GM13976 (cell line): ENCODE measurements at regions not wholly inside any gene's neighbourhood (a gene's known extent, or its start where the extent isn't known, plus 50 kb on each side); places are given as distances from the start of the nearest gene placed in this dataset.

Experiments
- DNase-seq: peaks from one replicate; pipeline ENCODE4 v3.0.0; 2012; ENCODE audit warnings: low spot score
- CTCF ChIP-seq: IDR thresholded peaks from 2 replicates; pipeline ENCODE4 v1.5.1; 2012; ENCODE audit warnings: borderline replicate concordance, mild to moderate bottlenecking; ENCODE audit not compliant: insufficient read depth; ENCODE audit errors: extremely low read depth, missing control alignments, control extremely low read depth
- in situ Hi-C: fragments of 300-500 bp; cut with MboI; formaldehyde crosslinking; loops from one replicate; pipeline ENCODE4 v1.12.0; 2022; ENCODE audit warnings: low sequenced_read_pairs, mixed read lengths, inconsistent platforms; ENCODE audit not compliant: unreplicated experiment

DNA sequence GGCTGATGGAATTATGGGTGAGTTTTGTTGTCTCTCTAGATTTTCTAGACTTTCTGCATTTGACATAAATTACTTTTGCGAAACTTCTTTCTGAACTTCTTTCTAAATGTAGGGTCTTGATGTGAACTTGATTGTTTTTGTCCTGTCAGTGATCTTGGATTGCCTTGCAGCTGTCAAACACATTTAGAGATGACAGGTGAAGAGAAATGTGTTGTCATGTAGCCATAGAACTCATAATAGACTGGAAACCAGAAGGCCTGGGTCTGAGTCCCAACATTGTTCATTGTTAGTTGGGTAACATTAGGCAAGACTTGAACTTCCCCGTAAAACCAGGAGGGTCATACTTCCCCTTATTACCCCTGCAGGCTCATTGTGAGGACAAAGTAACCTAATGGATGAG, 109.0 kb downstream of the LRIG3 start:
- no peak for TF ChIP-seq CTCF
- no peak for DNase-seq
- in situ Hi-C loops: no loop called here

- no peak for DNase-seq
- TF ChIP-seq CTCF: no peak
- in situ Hi-C loops: no loop called here
Measured at GRCh38 chr12:58812214-58812613, 108.1 kb downstream of the LRIG3 start.

GRCh38 chr12:58814036-58814435, 106.3 kb downstream of the LRIG3 start:
- no peak for DNase-seq
- no peak for TF ChIP-seq CTCF
- in situ Hi-C loops: no loop called here

- TF ChIP-seq CTCF: no peak
- no peak for DNase-seq
- in situ Hi-C loops: no loop called here
Measured at GRCh38 chr12:58815235-58815634, 105.1 kb downstream of the LRIG3 start.

- in situ Hi-C loops: no loop called here
- no peak for DNase-seq
- TF ChIP-seq CTCF: no peak
Measured at GRCh38 chr12:58818546-58818945, 101.8 kb downstream of the LRIG3 start.

GRCh38 chr12:58819345-58819744, 101.0 kb downstream of the LRIG3 start:
- in situ Hi-C loops: no loop called here
- no peak for TF ChIP-seq CTCF
- DNase-seq: no peak

DNA sequence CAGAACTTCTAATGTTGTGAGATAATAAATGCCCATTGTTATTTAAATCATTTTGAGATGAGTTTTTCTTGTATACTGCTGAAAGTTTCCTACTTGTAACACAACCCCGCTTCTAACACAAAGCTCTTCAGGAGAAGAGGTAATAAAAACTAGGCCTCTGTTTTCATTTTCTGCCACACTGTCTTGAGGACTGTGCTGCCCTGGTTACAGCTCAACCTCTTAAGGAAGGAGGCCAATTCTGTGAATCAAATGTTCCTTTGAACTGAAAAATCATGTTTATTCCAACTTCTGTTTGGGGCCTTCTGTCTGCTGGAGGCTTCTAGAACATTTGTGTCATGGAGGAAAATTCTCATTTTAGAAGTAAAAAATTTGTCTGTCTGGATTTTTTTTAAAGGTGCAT, 100.3 kb downstream of the LRIG3 start:
- in situ Hi-C loops: no loop called here
- TF ChIP-seq CTCF: no peak

More for the DNA sequence above, 100.3 kb downstream of the LRIG3 start:
- DNase-seq: no peak
